GM12878 (cell line): ENCODE measurements at regions not wholly inside any gene's neighbourhood (a gene's known extent, or its start where the extent isn't known, plus 50 kb on each side); places are given as distances from the start of the nearest gene placed in this dataset.

ENCODE experiments used
- ATAC-seq: fragments of 200-7000 bp; cut with Tn5 transposase; 3 replicates; pipeline ENCODE4 v1.9.1; 2020; ENCODE audit warnings: mild to moderate bottlenecking, moderate library complexity
- BruUV-seq: library from RNA; stranded (reverse); fragments of 400-500 nt; replicated peaks from 2 replicates; lab custom pipeline; 2021; lab: Mats Ljungman, UMichigan
- CTCF ChIA-PET: fragments of 300-600 bp; sonication (Branson Sonifier 250); formaldehyde crosslinking; extraction: SDS; loops from one replicate; lab custom pipeline; 2021; ENCODE audit warnings: inconsistent platforms; lab: Yijun Ruan, JAX
- POLR2A ChIA-PET: fragments of 350-600 bp; formaldehyde crosslinking; extraction: SDS; loops from one replicate; lab custom pipeline; 2021; ENCODE audit warnings: inconsistent platforms; lab: Charles Lee
- RAD21 ChIA-PET: fragments of 300-600 bp; sonication (Branson Sonifier 250); formaldehyde crosslinking; loops from one replicate; lab custom pipeline; 2023; ENCODE audit warnings: antibody characterized with exemption; ENCODE audit not compliant: unreplicated experiment; lab: Charles Lee
- SMC1A ChIA-PET: fragments of 300-600 bp; sonication (Branson Sonifier 250); formaldehyde crosslinking; loops from one replicate; lab custom pipeline; 2023; ENCODE audit not compliant: unreplicated experiment, uncharacterized antibody; lab: Charles Lee
- DNase-seq: peaks from one replicate; pipeline ENCODE4 v3.0.0-alpha.2; 2011; ENCODE audit warnings: low read depth, low spot score
- FAIRE-seq: peaks from 3 replicates; lab custom pipeline; 2011; peaks lifted over from hg19 to GRCh38; lab: Jason Lieb, UNC
- H2AFZ ChIP-seq: 2 replicates; pipeline ENCODE4 v1.6.0; 2011; ENCODE audit warnings: low read depth, low read length, control low read depth; ENCODE audit not compliant: control insufficient read depth
- H3K27ac ChIP-seq: 2 replicates; pipeline ENCODE4 v1.5.1; 2011; ENCODE audit warnings: control low read depth; ENCODE audit not compliant: control insufficient read depth, insufficient read depth
- H3K27me3 ChIP-seq, 2 experiments: replicated peaks in 1 of 2; 2 replicates each; pipeline versions ENCODE4 v1.6.0 to v1.6.1; 2011; ENCODE audit warnings: low read length in 1 of 2; ENCODE audit not compliant: control insufficient read depth in 2 of 2, insufficient read depth in 2 of 2
- H3K36me3 ChIP-seq, 2 experiments: 2 replicates each; pipeline ENCODE4 v1.5.1; 2011; ENCODE audit warnings: low read length in 1 of 2; ENCODE audit not compliant: control insufficient read depth in 2 of 2, insufficient read depth in 2 of 2
- H3K4me1 ChIP-seq: 2 replicates; pipeline ENCODE4 v1.6.1; 2011; ENCODE audit warnings: mild to moderate bottlenecking, low read length, moderate library complexity, mixed read lengths; ENCODE audit not compliant: control insufficient read depth, insufficient read depth
- H3K4me2 ChIP-seq: 2 replicates; pipeline ENCODE4 v1.6.0; 2011; ENCODE audit warnings: control low read depth; ENCODE audit not compliant: control insufficient read depth, insufficient read depth
- H3K4me3 ChIP-seq: fragments of 200-600 bp; sonication (generic); 2 replicates; pipeline ENCODE4 v1.5.1; 2016
- H3K79me2 ChIP-seq: 2 replicates; pipeline ENCODE4 v1.6.0; 2011; ENCODE audit warnings: low read length; ENCODE audit not compliant: control insufficient read depth, insufficient read depth
- H3K9ac ChIP-seq: 2 replicates; pipeline ENCODE4 v1.8.0; 2011; ENCODE audit warnings: low read length, control low read depth, mixed read lengths; ENCODE audit not compliant: control insufficient read depth, insufficient read depth
- H3K9me3 ChIP-seq: replicated peaks from 3 replicates; pipeline ENCODE4 v1.5.1; 2011; ENCODE audit warnings: mild to moderate bottlenecking, low read length; ENCODE audit not compliant: control insufficient read depth, insufficient read depth
- H4K20me1 ChIP-seq: 2 replicates; pipeline ENCODE4 v1.6.0; 2011; ENCODE audit not compliant: control insufficient read depth, insufficient read depth
- ASH2L ChIP-seq: fragments of 300-600, 200-600 bp; sonication (generic); IDR thresholded peaks from 2 replicates; pipeline ENCODE4 v1.6.1; 2017; ENCODE audit warnings: low read depth, mild to moderate bottlenecking, borderline replicate concordance
- ATF7 ChIP-seq: fragments of 450-650 bp; IDR thresholded peaks from 2 replicates; pipeline ENCODE4 v1.6.1; 2016; ENCODE audit warnings: low read depth, mild to moderate bottlenecking
- CBX5 ChIP-seq: sonication (generic); IDR thresholded peaks from 2 replicates; pipeline ENCODE4 v1.6.1; 2016; ENCODE audit warnings: low read depth, moderate library complexity, mild to moderate bottlenecking, inconsistent platforms
- EP300 ChIP-seq, 2 experiments: fragments of 150-350 bp in 1 of 2; IDR thresholded peaks; 2 replicates each; pipeline ENCODE4 v1.6.1; 2011 to 2012; ENCODE audit warnings: low read depth in 2 of 2, low read length in 2 of 2, borderline replicate concordance in 1 of 2, improper control_type of control experiment in 1 of 2, inconsistent platforms in 1 of 2; ENCODE audit not compliant: control insufficient read depth in 1 of 2
- HDGF ChIP-seq: fragments of 450-650 bp; IDR thresholded peaks from 2 replicates; pipeline ENCODE4 v1.6.1; 2016; ENCODE audit warnings: antibody characterized with exemption
- JUNB ChIP-seq: IDR thresholded peaks from 2 replicates; pipeline ENCODE4 v1.6.1; 2016; ENCODE audit warnings: antibody characterized with exemption, mild to moderate bottlenecking
- NFIC ChIP-seq: IDR thresholded peaks from 2 replicates; pipeline ENCODE4 v1.6.1; 2012; ENCODE audit warnings: low read depth, mild to moderate bottlenecking, inconsistent platforms, low read length, moderate library complexity
- RAD21 ChIP-seq: IDR thresholded peaks from 2 replicates; pipeline ENCODE4 v1.6.1; 2011; ENCODE audit warnings: mild to moderate bottlenecking, low read depth, low read length, moderate library complexity; ENCODE audit not compliant: insufficient read depth
- RFX5 ChIP-seq: IDR thresholded peaks from 2 replicates; pipeline ENCODE4 v1.6.1; 2011; ENCODE audit warnings: low read depth, low read length, improper control_type of control experiment
- SIN3A ChIP-seq: IDR thresholded peaks from 2 replicates; pipeline ENCODE4 v1.6.1; 2012; ENCODE audit warnings: low read depth, low read length, improper control_type of control experiment
- TCF12 ChIP-seq: IDR thresholded peaks from 2 replicates; pipeline ENCODE4 v1.6.1; 2011; ENCODE audit warnings: low read depth, mild to moderate bottlenecking, low read length
- ZBED1 ChIP-seq: IDR thresholded peaks from 2 replicates; pipeline ENCODE4 v1.6.1; 2016; ENCODE audit warnings: borderline replicate concordance
- ZNF217 ChIP-seq: fragments of 450-650 bp; IDR thresholded peaks from 2 replicates; pipeline ENCODE4 v1.6.1; 2017; ENCODE audit warnings: antibody characterized with exemption, mild to moderate bottlenecking
- ZNF24 ChIP-seq: fragments of 450-650 bp; IDR thresholded peaks from 2 replicates; pipeline ENCODE4 v1.6.1; 2017; ENCODE audit warnings: antibody characterized with exemption, mild to moderate bottlenecking
- ZZZ3 ChIP-seq: IDR thresholded peaks from 2 replicates; pipeline ENCODE4 v1.6.1; 2011; ENCODE audit warnings: low read depth; ENCODE audit not compliant: control insufficient read depth, insufficient read length
- WGBS: methylation state at CpG from one replicate; pipeline ENCODE4 v1.1.6; 2016; ENCODE audit warnings: low lambda C conversion rate; ENCODE audit not compliant: insufficient replicate concordance, insufficient coverage; ENCODE audit errors: missing lambda C conversion rate; 5-methylcytosine and 5-hydroxymethylcytosine counted together
- in situ Hi-C: fragments of 300-500 bp; cut with MboI; formaldehyde crosslinking; loops from 9 replicates; pipeline ENCODE4 v1.14.3; 2018; ENCODE audit warnings: mixed read lengths
- intact Hi-C: fragments of 100-400 bp; cut with micrococcal nuclease; formaldehyde crosslinking; loops from one replicate; pipeline ENCODE4 v1.14.2; 2022; ENCODE audit not compliant: unreplicated experiment
- TF ChIP-seq, protein P1 (sequence below): fragments of 450-650 bp; IDR thresholded peaks from 2 replicates; pipeline ENCODE4 v1.6.1; 2018; ENCODE audit warnings: mild to moderate bottlenecking, low read depth, moderate library complexity; ENCODE audit not compliant: partially characterized antibody
- TF ChIP-seq, protein P2 (sequence below): fragments of 450-650 bp; formaldehyde crosslinking; IDR thresholded peaks from 2 replicates; pipeline ENCODE4 v1.4.0; 2022; ENCODE audit warnings: mild to moderate bottlenecking, moderate library complexity

DNA sequence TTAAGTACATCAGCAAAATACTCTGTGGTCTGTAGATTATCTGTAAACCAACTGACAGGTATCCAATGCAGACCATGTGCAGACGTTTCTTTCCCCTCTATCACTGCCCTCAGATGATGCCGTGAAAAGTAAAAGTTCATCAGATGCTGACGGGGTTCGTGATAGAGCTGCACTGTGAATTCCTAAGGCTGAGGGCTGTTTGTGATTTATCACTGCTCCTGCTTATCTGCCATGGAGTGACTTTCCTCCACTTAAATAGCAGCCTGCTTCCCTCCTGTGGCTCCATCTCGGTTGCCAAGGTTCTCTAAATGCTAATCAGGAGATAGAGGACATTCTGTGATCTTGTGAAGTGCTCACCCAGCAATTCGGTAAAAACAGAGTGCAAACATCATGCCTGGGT is 89.3 kb upstream of the SRD5A3 start:
- Histone ChIP-seq H3K9ac (no peak overlapping the region), H2AFZ (no peak overlapping the region), H3K79me2 (no peaks in the 10 kb centered on the region), H3K27ac (no peak overlapping the region), H3K4me1 (no peaks in the 10 kb centered on the region), H3K4me2 (no peak overlapping the region), H3K27me3 (no peaks in the 10 kb centered on the region), H3K9me3 (no peaks in the 10 kb centered on the region), H3K36me3 (no peaks in the 10 kb centered on the region), H4K20me1 (no peaks in the 10 kb centered on the region), H3K4me3 (no peak overlapping the region)
- ChIA-PET SMC1A (no interaction called here), CTCF (no interaction called here), POLR2A (no interaction called here), RAD21 (no interaction called here)
- DNase-seq = no peak
- intact Hi-C loops = no loop called here
- BruUV-seq = no TSS peak
- no peak for TF ChIP-seq CBX5
- no peak for TF ChIP-seq ASH2L
- TF ChIP-seq ATF7 = no peak
- TF ChIP-seq SIN3A = no peak
- no peak for TF ChIP-seq JUNB
- no peak for TF ChIP-seq ZNF24
- TF ChIP-seq, protein P1, sequence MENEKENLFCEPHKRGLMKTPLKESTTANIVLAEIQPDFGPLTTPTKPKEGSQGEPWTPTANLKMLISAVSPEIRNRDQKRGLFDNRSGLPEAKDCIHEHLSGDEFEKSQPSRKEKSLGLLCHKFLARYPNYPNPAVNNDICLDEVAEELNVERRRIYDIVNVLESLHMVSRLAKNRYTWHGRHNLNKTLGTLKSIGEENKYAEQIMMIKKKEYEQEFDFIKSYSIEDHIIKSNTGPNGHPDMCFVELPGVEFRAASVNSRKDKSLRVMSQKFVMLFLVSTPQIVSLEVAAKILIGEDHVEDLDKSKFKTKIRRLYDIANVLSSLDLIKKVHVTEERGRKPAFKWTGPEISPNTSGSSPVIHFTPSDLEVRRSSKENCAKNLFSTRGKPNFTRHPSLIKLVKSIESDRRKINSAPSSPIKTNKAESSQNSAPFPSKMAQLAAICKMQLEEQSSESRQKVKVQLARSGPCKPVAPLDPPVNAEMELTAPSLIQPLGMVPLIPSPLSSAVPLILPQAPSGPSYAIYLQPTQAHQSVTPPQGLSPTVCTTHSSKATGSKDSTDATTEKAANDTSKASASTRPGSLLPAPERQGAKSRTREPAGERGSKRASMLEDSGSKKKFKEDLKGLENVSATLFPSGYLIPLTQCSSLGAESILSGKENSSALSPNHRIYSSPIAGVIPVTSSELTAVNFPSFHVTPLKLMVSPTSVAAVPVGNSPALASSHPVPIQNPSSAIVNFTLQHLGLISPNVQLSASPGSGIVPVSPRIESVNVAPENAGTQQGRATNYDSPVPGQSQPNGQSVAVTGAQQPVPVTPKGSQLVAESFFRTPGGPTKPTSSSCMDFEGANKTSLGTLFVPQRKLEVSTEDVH = no peak
- TF ChIP-seq ZBED1 = no peak
- TF ChIP-seq RAD21 = no peak
- TF ChIP-seq ZZZ3 = no peak
- TF ChIP-seq RFX5 = no peak
- no peak for TF ChIP-seq EP300 (IDR thresholded peaks at IDR 0.05; ENCODE audit: borderline replicate concordance in 1 of 2, control insufficient read depth in 1 of 2, low read depth in 2 of 2, low read length in 2 of 2)
- TF ChIP-seq ZNF217 = no peak
- no peak for TF ChIP-seq NFIC
- TF ChIP-seq TCF12 = no peak
- TF ChIP-seq HDGF = no peak
- TF ChIP-seq, protein P2, sequence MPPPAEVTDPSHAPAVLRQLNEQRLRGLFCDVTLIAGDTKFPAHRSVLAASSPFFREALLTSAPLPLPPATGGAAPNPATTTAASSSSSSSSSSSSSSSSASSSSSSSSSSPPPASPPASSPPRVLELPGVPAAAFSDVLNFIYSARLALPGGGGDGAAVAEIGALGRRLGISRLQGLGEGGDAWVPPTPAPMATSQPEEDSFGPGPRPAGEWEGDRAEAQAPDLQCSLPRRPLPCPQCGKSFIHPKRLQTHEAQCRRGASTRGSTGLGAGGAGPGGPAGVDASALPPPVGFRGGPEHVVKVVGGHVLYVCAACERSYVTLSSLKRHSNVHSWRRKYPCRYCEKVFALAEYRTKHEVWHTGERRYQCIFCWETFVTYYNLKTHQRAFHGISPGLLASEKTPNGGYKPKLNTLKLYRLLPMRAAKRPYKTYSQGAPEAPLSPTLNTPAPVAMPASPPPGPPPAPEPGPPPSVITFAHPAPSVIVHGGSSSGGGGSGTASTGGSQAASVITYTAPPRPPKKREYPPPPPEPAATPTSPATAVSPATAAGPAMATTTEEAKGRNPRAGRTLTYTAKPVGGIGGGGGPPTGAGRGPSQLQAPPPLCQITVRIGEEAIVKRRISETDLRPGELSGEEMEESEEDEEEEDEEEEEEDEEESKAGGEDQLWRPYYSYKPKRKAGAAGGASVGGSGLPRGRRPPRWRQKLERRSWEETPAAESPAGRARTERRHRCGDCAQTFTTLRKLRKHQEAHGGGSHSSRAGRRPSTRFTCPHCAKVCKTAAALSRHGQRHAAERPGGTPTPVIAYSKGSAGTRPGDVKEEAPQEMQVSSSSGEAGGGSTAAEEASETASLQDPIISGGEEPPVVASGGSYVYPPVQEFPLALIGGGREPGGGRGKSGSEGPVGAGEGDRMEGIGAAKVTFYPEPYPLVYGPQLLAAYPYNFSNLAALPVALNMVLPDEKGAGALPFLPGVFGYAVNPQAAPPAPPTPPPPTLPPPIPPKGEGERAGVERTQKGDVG (CRISPR knock-in tag) = no peak
- in situ Hi-C loops = no loop called here
- no peak for ATAC-seq
- no peak for FAIRE-seq
- 27% methylated on average over 6 of the region's 6 CpGs for WGBS
